ENCODE measurements at regions not wholly inside any gene's neighbourhood (a gene's known extent, or its start where the extent isn't known, plus 50 kb on each side); places are given as distances from the start of the nearest gene placed in this dataset.
"Not testable (repeated sequence)": the region's sequence is repeated elsewhere in the genome, so short reads cannot be mapped to it uniquely, and the experiment has no call there.

DNA sequence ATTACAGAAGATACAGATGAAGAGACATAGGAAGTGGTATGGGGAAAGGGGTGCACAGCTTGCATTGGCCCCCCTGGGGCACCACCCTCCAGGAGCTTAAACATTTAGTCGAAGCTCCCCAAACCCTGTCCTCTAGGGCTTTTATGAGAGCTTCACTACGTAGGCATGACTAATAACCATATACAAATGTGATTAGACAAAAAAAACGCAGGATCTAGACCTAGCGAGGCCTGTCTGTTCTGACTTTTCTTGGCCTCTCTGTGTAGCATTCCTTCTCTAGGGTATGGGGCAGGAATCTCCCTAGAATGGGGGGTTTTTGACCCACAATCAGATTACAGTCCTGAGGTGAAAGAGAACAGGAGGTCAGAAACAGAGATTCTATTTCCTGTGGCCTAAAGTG, 293.7 kb upstream of the GALNTL6 start:
- DNase-seq = no peak

DNA sequence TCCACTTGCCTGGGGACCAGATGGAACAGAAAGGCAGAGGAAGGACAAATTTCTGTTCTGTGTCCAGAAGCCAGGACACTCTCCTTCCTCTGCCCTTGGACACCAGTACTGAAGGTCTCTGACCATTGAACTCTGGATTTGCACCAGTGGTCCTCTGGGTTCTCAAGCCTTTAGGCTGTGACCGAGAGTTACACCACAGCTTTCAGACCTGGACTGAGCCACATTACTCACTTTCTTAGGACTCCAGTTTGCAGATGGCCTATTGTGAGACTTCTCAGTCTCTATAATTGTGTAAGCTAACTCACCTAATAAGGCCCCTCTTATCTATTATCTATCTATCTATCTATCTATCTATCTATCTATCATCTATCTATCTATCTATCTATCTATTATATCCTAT, 295.3 kb upstream of the GALNTL6 start:
- no peak for DNase-seq

DNA sequence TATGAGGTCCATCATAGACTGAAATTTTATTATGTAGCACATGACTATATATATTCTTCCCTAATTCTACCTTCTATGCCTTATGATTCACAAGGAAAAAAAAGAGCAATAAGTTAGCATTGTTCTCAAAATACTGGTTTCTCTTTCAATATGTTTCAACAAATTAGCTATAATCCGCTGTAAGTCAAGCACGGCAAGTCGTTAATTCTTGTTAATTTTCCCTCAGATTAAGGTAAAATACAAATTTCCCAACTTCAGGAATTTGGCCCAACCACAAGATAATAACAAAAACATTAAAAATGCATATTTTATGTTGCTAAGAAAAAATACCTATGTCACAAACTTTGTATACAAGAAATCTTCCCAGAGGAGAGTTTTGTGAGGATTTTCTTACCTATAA, 296.5 kb upstream of the GALNTL6 start:
- no peak for DNase-seq

DNA sequence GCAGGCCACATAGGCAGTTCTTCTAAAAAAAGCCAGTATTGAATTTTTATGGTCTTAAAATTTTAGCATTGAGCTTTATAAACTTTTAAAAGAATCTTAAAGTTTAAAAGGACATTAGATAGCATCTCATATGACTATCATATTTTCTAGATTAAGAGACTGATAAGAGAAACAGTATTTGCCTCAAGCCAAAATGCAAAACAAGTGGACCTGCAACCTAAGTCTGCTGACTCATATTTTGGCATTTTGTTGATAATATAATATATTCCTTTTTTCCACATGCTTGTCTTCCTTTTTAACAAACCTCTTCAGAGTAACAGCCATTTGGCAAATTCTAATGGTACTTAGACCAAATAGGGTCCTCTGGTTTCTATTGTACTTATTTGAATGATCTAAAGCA, 328.5 kb upstream of the GALNTL6 start:
- DNase-seq = no peak

DNA sequence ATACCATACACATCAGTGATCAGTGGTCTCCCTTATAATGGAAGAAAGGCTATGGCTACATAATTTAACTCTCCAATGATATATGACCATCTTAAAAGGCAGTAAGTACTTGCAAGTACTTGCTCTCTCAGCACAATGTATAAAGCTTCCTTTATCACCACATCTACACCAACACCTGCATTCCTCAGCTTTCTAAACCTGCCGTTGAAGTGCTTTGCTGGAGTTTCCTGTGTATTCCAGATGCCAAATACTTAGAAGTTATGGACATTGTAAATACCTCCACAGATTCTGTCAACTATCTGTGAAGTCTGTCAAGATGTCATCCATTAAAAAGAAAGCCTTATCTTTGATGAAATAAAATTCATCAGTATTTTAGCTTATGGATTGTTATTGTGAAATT, 335.0 kb upstream of the GALNTL6 start:
- no peak for DNase-seq

DNA sequence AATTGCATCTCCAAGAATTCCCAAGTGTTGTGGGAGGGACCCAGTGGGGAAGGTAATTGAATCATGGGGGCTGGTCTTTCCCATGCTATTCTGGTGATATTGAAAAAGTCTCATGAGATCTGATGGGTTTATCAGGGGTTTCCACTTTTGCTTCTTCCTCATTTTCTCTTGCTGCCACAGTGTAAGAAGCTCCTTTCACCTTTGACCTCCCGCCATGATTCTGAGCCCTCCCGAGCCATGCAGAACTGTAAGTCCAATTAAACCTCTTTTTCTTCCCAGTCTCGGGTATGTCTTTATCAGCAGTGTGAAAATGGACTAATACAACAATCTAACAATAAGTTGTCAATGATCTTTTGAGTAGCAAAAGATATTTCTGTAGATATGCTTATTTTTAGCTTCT, 338.1 kb upstream of the GALNTL6 start:
- not testable (repeated sequence) for DNase-seq

DNA sequence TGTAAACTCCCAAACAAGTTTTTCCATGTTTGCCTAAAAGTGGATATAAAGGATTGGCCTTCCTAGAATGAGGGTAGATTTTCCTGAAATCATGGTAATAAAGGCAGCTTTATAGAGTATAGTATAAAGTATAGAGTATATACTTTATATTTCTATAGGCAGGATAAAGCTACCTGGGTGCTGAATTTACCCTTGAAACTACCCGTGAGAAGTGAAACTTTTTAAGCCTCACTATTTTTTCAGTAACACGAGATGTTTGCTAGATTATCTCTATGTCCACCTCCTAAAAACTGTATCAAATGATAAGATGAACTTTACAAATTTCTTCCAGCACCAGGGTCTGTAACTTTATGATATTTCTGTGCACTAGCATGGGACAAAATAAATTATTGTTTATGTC, 340.0 kb upstream of the GALNTL6 start:
- DNase-seq = no peak

DNA sequence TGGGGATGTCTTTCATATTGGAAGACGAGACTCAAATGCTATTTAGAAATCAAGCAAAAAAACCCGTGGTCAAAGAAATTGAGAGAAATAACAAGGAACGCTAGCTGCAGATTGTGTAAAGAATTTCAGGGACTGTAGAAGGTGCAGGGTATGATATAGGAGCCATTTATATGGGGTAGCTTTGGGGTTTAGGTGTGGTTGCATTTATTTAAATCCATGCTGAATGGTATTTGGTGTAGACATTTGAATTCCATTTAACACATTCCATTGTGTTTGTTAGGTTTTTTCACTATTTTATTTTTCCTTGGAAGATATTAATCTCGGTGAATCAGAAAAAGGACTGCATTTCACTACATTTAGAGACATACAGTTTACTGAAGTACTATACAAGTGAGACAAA, 341.0 kb upstream of the GALNTL6 start:
- no peak for DNase-seq

DNA sequence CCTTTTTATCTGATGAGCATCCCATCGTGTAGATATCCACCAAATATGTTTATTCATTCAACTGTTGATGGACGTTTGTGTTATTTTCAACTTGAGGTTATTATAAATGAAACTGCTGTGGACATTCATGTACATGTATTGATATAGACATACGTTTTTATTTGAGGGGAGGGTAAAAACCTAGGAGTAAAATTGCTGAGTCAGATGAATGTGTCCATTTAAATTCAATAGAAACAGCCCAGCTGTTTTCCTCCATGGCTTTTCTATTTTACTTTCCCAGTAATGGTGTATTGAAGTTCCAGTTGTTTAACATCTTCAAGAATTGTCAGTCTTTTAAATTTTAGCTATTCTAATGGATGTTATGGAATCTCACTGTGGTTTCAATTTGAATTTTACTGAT, 348.7 kb upstream of the GALNTL6 start:
- DNase-seq = no peak

DNA sequence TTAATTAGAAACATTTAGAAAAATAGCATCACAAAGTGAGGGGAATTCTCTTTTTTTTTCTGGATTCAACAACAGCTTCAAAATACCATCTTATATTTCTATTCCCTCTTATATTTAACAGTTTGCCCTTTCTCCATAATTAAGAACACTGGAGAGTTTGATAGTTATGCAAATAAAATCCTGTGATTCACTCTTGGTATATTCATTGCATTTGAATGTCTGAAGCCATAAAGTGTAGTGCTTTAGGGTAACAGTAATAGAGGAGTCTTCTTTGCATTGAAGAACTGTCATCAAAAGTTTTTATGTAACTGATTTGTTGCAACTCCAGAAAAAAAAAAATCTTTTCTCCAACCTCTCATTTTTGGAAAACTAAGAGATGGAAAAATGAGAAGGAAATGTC, 352.0 kb upstream of the GALNTL6 start:
- DNase-seq = no peak

DNA sequence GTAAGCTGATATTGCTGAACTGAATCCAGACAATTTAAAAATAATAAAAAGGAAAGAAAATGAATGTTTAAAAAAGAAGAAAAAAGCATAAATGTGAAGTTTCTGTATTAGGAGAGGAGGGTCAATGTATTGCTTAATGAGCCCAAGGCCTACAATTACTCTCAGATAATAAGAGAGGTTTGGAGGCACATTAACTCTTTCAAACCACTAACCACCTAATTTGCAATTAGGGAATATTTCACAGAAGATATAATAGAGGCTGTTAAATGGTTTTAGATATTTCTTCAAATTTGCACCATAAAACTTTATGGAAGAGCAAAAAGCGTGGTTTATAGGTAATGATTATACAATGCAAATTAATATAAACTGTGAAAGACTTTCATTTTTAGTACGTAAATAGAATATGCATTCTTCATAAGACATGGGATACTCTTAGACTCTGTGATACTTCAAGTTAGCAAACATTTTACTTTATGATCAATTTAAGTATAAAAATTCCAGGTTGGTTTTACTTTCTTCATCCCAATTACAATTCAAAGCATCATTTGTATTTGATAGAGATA, 364.2 kb upstream of the GALNTL6 start:
- DNase-seq = no peak

DNA sequence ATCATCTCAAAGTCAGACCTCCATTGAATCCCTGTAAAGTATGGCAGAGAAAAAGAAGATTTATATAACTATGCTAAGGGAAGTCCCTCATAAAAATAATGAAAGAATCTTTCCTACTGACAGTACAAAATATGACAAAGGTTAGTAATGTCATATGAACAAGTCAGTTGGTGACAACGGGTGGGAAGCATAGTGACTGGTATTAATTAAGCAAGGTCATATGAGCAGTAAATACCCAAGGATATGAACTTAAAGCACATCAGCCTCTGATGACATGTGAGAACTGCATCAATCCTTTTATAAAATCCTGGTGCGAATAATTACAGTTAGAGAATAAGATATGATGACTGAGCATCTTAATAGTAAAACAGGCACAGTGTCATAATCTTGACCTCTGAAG, 364.8 kb upstream of the GALNTL6 start:
- no peak for DNase-seq

DNA sequence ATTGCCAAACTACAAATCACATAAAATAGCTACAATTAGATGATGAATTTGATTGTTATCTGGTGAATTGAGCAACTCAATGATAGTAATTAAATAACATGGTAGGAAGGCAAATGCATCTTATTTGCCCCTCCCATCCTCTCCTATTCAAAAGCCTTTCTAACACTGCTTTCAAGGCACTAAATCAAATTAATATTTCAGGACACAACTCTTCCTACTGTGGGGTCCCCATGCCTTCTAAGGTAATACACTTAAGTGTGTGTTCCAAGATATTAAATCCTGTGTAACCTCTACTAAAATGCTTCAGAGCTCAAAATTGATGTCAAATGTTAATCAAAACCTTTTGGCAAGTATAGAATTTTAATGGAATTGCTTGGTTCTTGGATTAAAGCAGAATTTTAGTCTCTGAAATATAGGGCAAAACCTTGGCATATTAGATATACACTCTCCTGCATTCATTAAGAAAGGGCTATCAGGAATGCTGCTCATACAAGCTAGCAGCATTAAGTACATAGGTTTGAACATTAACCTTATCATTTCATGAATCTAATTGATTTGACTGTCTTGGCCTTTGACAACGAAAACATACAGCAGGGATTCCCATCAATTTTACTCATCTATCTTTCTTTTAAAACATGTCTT, 371.8 kb upstream of the GALNTL6 start:
- DNase-seq = no peak

DNA sequence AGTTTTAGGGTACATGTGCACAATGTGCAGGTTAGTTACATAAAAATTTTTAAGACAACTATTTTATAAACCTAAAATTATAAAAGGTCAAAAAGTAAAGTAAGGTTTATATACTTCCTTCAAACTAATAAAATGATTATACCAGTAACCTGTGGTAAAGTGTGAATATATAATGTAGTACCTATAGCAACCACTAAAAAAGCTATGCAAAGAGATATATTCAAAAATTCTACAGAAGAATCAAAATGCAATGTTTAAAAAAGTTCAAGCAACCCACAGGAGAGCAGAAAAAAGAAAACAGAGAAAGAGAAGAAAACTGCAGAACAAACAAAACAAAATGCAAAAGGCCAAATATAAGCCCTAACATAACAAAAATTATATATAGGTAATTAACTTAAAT, 379.5 kb upstream of the GALNTL6 start:
- no peak for DNase-seq

DNA sequence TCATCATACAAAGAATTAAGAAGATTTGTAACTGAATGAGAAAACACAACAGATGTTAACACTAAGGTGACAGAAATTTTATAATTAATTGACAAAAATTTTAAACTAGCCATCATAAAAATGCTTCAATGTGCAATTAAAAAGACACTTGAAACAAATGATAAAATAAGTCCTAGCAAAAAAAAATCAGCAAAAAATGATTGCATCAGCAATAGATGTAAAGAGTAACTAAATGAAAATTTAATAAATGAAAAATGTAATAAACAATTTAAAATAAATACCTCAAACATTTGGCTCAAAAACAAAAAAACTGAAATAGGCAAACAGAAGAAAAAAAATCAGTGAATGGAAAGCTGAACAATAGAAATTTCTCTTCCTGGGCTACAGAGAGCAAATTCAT, 380.7 kb upstream of the GALNTL6 start:
- DNase-seq = no peak

DNA sequence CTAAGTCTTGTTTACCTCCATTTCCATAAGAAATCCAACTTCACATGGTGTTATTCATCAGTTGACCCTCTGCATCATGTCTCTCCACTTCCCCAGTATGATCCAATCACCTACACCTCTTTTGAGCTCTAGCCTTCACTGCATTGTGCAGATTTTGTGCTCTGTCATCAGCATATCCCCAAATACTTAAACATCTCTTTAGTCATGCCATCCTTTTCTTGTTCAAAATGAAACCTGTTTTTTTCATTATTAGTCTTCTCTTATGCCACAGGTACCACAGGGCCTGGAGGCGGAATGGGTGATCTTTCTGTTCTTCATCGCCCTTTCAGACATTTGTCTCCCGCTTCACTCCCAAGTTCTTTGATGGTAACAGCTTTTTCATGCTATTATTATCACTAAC, 382.7 kb upstream of the GALNTL6 start:
- DNase-seq = no peak

DNA sequence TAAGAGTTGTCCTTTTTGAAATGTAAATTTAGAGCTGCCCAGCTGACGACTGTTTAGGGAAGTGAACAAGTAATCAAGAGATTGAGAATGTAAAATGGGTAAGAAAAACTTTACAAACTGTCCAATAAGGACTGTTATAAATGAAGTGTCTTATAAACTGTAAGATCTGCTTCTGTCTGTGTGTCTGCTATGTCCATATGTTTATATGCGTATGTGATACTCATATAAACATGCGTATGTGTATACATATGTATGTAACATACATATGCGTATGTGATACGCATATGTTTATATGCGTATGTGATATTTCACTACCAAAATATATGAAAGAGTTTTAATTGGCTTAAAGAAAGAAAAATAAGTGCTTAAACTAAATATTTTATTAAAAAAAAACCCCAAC, 416.0 kb upstream of the GALNTL6 start:
- no peak for DNase-seq

DNA sequence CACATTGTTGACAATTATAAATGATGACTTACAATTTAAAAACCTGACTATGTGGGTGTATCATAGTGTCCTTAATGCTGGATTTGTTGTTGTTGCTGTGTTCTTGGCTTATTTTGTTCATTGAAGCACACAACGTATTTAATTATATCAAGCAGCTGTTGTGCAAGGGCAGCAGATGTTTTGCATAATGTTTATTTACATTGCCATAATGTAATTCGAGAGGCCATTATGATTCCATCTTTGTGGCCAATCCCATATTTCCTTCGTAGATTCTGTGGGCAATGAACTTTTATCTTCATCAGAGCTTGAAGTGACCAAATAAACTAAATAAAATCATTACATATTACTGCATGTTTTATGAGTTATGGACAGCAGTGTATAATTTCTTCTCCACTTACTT, 422.6 kb upstream of the GALNTL6 start:
- no peak for DNase-seq

DNA sequence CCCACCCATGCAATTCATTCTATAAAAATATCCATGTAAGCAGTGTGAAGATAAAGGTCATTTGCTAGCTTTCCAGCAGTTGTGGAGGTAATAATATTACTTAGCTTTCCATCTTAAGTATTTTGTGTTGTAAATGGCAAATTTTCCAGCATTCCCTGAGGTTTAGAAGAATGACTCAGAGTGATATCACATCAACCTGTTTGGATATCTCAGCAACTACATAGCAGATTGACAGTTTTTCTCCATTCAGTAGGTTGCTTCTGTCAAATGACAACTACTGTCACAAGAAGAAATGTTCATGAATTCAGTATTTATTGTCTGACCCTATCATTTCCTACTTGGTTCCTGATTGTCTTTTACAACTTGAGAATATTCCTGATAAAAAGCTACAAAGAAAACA, 434.9 kb upstream of the GALNTL6 start:
- DNase-seq = no peak

DNA sequence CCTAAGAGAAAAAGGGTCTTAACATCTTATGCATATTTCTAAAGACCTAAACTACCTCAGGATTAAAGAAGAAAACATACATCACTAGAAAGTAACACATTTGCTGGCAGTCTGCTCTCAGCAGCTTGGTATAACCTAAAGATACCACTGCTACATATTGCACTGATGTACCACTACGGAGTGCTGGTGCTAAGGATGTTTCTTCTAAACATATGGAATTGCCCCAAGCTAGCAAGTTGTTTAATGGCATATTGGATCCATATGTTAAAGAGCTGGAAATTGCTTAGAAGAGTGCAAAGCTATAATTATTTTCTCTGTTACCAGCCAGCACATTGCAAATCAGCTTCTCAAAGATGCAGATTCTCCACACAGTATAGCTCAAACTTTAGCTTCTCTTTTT, 436.5 kb upstream of the GALNTL6 start:
- DNase-seq = no peak

DNA sequence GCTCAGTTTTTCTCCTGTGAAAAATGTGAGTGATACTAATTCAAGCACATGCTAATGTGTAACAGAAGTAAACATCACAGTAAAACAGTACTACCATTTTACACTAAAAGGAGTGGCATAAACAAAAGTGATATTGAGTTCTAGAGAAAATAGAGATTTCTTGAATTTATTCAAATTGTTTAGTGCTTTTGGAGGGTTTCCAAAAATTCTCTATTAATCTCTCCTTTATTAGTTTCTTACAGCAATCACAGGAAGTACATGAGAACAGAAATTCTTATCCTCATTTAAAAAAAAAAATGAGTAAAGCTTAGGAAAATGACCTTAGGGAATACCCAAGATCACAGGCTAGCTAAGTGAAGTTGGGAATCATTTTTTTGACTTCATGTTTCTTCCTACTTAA, 459.7 kb upstream of the GALNTL6 start:
- DNase-seq = no peak

DNA sequence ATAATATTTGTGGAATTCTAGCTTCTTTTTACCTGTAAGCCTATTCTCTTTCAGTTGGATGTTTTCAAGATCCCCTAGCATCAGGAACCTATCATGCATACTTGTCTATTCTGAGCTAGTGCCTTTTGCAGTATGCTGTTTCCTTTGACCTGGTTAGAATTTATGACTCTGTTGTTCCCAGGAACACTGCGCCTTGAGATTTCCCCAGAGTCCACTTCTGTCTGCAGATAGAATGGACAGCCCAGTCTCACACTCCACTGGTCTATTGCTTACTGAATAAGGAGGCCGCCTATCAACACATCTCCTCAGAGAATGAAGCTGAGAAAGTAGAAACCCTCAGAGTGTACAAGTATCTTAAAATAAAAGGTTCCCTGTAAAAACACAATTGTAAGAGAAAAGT, 465.1 kb upstream of the GALNTL6 start:
- DNase-seq = no peak

DNA sequence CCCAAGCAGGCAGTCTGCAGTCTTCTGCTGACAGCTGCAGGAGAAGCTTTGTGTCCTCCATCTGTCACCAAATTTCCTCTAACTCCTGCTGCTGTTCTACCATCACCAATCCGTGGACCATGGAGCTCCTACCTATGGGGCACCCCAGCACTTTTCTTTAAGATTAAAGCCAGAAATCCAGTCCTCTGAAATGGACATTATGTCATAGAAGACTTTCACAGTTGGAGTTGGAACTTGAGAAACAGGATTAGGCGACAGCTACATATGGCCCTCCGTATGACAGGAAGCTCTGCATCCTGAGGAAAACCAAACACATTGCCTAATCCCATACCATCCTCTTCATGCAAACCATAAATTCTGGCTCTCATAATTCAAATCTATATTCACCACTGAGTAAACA, 470.6 kb upstream of the GALNTL6 start:
- DNase-seq = no peak

DNA sequence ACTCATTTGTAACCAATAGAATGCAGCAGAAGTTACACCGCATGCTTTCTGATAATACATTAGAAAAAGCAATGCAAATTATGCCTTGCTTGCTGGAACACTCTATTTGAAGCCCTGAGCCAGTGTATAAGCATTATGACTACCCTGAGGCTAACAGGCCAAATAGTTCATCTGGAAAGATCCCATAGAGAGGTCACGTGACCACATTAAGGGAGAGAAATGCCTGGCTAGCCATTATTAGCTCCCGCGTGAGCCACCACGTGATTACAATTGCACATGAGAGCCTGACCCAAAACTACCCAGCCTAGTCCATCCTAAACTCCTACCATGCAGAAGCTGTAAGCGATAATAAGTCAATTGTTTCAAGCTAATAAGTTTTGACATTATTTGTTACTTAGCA, 472.9 kb upstream of the GALNTL6 start:
- DNase-seq = no peak

DNA sequence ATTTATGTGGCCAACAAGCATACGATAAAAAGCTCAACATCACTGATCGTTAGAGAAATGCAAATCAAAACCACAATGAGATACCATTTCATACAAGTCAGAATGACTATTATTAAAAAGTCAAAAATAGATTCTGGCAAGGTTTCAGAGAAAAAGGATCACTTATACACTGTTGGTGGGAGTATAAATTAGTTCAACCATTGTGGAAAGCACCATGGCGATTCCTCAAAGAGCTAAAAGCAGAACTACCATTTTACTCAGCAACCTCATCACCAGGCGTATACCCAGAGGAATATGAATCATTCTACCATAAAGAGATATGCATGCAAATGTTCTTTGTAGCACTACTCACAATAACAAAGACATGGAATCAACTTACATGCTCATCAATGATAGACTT, 478.7 kb upstream of the GALNTL6 start:
- DNase-seq = no peak

DNA sequence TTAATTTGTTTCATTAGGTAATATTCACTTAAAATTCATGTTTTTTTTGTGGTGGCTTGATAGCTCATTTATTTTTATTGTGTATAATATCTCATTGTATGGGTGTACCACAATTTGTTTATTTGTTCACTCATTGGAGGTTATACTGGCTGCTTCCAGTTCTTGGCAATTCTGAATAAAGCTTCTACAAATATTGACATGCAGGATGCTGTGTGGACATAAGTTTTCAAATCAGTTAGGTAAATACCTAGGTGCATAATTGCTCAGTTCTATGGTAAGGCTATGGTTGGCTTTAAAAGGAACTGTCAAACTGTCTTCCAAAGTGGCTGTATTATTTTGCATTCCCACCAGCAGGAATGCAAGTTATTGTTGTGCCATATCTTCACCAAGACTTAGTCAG, 504.5 kb upstream of the GALNTL6 start:
- DNase-seq = no peak
